DOHH2 (cell line): ENCODE measurements at regions not wholly inside any gene's neighbourhood (a gene's known extent, or its start where the extent isn't known, plus 50 kb on each side); places are given as distances from the start of the nearest gene placed in this dataset.

Experiments used
- H3F3A ChIP-seq: fragments of 200-600 bp; sonication (generic), shearing (Covaris generic); 2 replicates; pipeline ENCODE4 v1.6.0; 2016; ENCODE audit warnings: antibody characterized with exemption, mild to moderate bottlenecking; ENCODE audit not compliant: control insufficient read depth, insufficient read depth
- H3K27ac ChIP-seq: fragments of 200-600 bp; sonication (generic); 2 replicates; pipeline ENCODE4 v1.5.1; 2014; ENCODE audit warnings: low read depth, mild to moderate bottlenecking, low read length, moderate library complexity
- H3K27me3 ChIP-seq: fragments of 200-600 bp; sonication (generic); 2 replicates; pipeline ENCODE4 v1.6.1; 2014; ENCODE audit warnings: mild to moderate bottlenecking, low read length, mixed read lengths; ENCODE audit not compliant: control insufficient read depth
- H3K36me3 ChIP-seq: fragments of 200-600 bp; sonication (generic); 2 replicates; pipeline ENCODE4 v1.6.1; 2014; ENCODE audit warnings: mild to moderate bottlenecking, low read length, moderate library complexity, mixed read lengths; ENCODE audit not compliant: control insufficient read depth
- H3K4me1 ChIP-seq: fragments of 200-600 bp; sonication (generic); 2 replicates; pipeline ENCODE4 v1.6.1; 2014; ENCODE audit warnings: mild to moderate bottlenecking, low read length, mixed read lengths; ENCODE audit not compliant: control insufficient read depth
- H3K4me2 ChIP-seq: fragments of 200-600 bp; sonication (generic); 2 replicates; pipeline ENCODE4 v1.6.0; 2014; ENCODE audit warnings: mild to moderate bottlenecking, low read length, moderate library complexity
- H3K4me3 ChIP-seq: fragments of 200-600 bp; sonication (generic); 2 replicates; pipeline ENCODE4 v1.5.1; 2014; ENCODE audit warnings: mild to moderate bottlenecking, low read length, mixed read lengths
- H3K79me2 ChIP-seq: fragments of 200-600 bp; sonication (generic); 2 replicates; pipeline ENCODE4 v1.6.1; 2014; ENCODE audit warnings: mild to moderate bottlenecking, low read length, mixed read lengths; ENCODE audit not compliant: control insufficient read depth
- H3K9me2 ChIP-seq: fragments of 200-600 bp; sonication (generic); replicated peaks from 2 replicates; pipeline ENCODE4 v1.6.1; 2014; ENCODE audit warnings: mild to moderate bottlenecking, low read length, mixed read lengths; ENCODE audit not compliant: control insufficient read depth
- H3K9me3 ChIP-seq: fragments of 200-600 bp; sonication (generic); 2 replicates; pipeline ENCODE4 v1.6.1; 2014; ENCODE audit warnings: antibody characterized with exemption, low read length, mixed read lengths; ENCODE audit not compliant: control insufficient read depth, insufficient read depth
- H4K20me1 ChIP-seq: fragments of 200-600 bp; sonication (generic); 2 replicates; pipeline ENCODE4 v1.6.0; 2014; ENCODE audit warnings: low read depth, mild to moderate bottlenecking, antibody characterized with exemption, low read length, moderate library complexity; ENCODE audit not compliant: control insufficient read depth, insufficient read depth
- EZH2phosphoT487 ChIP-seq: fragments of 200-600 bp; sonication (generic); IDR thresholded peaks from 2 replicates; pipeline ENCODE4 v1.6.1; 2017; ENCODE audit warnings: borderline replicate concordance, mild to moderate bottlenecking, antibody characterized with exemption, low read length, moderate library complexity, mixed read lengths
- TF ChIP-seq, protein P1 (sequence below): fragments of 200-600 bp; sonication (generic); IDR thresholded peaks from one replicate; pipeline ENCODE4 v1.5.1; 2014; ENCODE audit warnings: antibody characterized with exemption, mild to moderate bottlenecking, low read depth, low read length; ENCODE audit not compliant: poor library complexity, severe bottlenecking

DNA sequence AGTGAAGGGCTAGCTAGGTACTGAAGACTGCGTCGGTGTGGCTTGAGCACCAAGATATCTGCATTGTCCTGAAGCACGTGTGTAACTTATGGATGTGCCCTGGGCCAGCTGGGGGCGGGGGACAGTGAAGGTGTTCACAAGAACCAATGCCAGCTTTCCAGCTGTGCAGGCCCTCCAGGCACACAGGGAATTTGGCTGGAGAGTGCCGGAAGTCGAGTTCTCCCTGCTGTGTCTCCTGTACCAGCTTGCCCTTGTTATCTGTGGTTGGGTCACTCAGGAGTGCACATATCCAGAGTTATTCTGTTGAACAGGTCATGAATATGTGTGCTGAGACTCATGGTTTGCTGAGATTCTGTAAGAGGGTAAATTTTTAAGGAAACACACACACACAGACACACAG, 75.9 kb upstream of the CRY1 start:
- TF ChIP-seq, protein P1, sequence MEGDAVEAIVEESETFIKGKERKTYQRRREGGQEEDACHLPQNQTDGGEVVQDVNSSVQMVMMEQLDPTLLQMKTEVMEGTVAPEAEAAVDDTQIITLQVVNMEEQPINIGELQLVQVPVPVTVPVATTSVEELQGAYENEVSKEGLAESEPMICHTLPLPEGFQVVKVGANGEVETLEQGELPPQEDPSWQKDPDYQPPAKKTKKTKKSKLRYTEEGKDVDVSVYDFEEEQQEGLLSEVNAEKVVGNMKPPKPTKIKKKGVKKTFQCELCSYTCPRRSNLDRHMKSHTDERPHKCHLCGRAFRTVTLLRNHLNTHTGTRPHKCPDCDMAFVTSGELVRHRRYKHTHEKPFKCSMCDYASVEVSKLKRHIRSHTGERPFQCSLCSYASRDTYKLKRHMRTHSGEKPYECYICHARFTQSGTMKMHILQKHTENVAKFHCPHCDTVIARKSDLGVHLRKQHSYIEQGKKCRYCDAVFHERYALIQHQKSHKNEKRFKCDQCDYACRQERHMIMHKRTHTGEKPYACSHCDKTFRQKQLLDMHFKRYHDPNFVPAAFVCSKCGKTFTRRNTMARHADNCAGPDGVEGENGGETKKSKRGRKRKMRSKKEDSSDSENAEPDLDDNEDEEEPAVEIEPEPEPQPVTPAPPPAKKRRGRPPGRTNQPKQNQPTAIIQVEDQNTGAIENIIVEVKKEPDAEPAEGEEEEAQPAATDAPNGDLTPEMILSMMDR = no peak
- no peak for TF ChIP-seq EZH2phosphoT487
- no peaks in the 10 kb centered on the region for H3K4me1 ChIP-seq
- no peak overlapping the region for H3K4me3 ChIP-seq
- H3K27me3 ChIP-seq = no peaks in the 10 kb centered on the region
- no peak overlapping the region for H3K27ac ChIP-seq
- no peaks in the 10 kb centered on the region for H3K9me2 ChIP-seq
- no peaks in the 10 kb centered on the region for H4K20me1 ChIP-seq
- H3K36me3 ChIP-seq = no peaks in the 10 kb centered on the region
- no peaks in the 10 kb centered on the region for H3F3A ChIP-seq
- no peak overlapping the region for H3K4me2 ChIP-seq
- H3K9me3 ChIP-seq = no peaks in the 10 kb centered on the region
- H3K79me2 ChIP-seq = no peaks in the 10 kb centered on the region

DNA sequence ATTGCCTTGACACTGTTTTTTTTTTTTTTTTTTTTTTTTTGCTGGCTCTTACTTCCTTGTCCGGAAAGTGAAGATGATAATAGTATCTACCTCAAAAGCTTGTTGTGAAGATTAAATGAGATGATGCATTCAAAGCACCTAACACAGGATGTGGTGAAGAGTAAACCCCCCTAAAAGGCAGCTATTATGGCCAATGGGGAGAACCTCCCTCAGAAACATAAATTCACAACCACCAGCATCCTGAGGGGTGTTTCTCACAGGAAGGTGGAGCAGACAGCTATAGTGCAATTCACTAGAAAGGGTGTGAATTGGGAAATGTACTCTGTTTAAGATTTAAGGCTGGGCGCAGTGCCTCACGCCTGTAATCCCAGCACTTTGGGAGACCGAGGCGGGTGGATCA, 85.4 kb upstream of the CRY1 start:
- no peaks in the 10 kb centered on the region for H3K27me3 ChIP-seq
- no peaks in the 10 kb centered on the region for H4K20me1 ChIP-seq
- H3K27ac ChIP-seq = no peak overlapping the region
- TF ChIP-seq, protein P1 = no peak
- H3K9me2 ChIP-seq = no peaks in the 10 kb centered on the region
- H3K4me2 ChIP-seq = no peak overlapping the region
- no peaks in the 10 kb centered on the region for H3K9me3 ChIP-seq
- H3F3A ChIP-seq = no peaks in the 10 kb centered on the region
- H3K79me2 ChIP-seq = no peaks in the 10 kb centered on the region
- H3K4me1 ChIP-seq = no peaks in the 10 kb centered on the region
- H3K36me3 ChIP-seq = no peaks in the 10 kb centered on the region
- H3K4me3 ChIP-seq = no peak overlapping the region

DNA sequence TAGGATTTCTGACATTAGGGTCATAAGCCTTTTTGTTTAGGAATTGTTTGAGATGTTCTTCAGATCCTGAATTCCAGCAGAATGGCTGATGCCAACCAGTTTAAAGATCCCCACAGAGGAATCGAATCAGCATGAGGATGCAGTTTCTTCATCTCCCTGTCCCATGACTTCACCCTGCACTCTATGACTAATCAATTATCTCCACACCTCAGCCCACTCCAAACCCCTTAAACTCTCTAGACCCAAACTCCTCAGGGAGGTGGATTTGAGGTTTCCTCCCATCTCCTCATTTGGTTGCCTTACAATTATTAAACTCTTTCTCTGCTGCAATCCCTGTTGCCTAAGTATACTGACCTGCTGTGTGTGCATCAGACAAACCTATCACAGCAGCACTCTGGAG, 86.5 kb upstream of the CRY1 start:
- Histone ChIP-seq H3K4me1 (no peaks in the 10 kb centered on the region), H3K36me3 (no peaks in the 10 kb centered on the region), H3K27me3 (no peaks in the 10 kb centered on the region), H3K9me2 (no peaks in the 10 kb centered on the region), H3K4me3 (no peak overlapping the region), H3K9me3 (no peaks in the 10 kb centered on the region), H3F3A (no peaks in the 10 kb centered on the region), H3K79me2 (no peaks in the 10 kb centered on the region), H3K27ac (no peak overlapping the region), H4K20me1 (no peaks in the 10 kb centered on the region), H3K4me2 (no peak overlapping the region)
- TF ChIP-seq EZH2phosphoT487 = no peak
- TF ChIP-seq, protein P1 = no peak

DNA sequence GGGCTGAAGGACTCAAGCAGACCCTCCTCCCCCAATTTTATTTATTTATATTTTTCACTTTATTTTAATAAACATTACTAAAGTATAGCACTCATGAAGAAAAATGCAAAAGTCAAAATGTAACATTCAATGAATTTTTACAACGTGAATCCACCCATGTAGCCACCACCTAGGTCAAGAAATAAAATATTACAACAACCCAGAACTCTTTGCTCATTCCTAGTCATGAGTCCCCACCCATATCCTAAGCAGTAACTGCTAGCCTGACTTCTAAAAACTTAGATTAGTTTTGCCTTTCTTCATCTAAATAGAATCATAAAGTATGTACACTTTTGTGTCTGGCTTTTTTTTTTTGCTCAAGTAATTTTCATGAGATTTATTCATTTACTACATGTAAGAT, 86.9 kb upstream of the CRY1 start:
- H3K4me1 ChIP-seq = no peaks in the 10 kb centered on the region
- no peaks in the 10 kb centered on the region for H3K79me2 ChIP-seq
- no peaks in the 10 kb centered on the region for H4K20me1 ChIP-seq
- no peak for TF ChIP-seq EZH2phosphoT487
- TF ChIP-seq, protein P1 = no peak
- no peak overlapping the region for H3K4me3 ChIP-seq
- H3K36me3 ChIP-seq = no peaks in the 10 kb centered on the region
- H3F3A ChIP-seq = no peaks in the 10 kb centered on the region
- H3K9me3 ChIP-seq = no peaks in the 10 kb centered on the region
- H3K9me2 ChIP-seq = no peaks in the 10 kb centered on the region
- no peak overlapping the region for H3K4me2 ChIP-seq
- no peak overlapping the region for H3K27ac ChIP-seq
- no peaks in the 10 kb centered on the region for H3K27me3 ChIP-seq
